OCI-LY1 (cell line): ENCODE measurements at regions not wholly inside any gene's neighbourhood (a gene's known extent, or its start where the extent isn't known, plus 50 kb on each side); places are given as distances from the start of the nearest gene placed in this dataset.
A peak's percentile ranks its signal among the peaks of the same experiment; 100 is the strongest.

Experiments
- H2AFZ ChIP-seq: fragments of 200-600 bp; sonication (generic), shearing (Covaris generic); 2 replicates; pipeline ENCODE4 v1.6.0; 2014; ENCODE audit warnings: antibody characterized with exemption, mild to moderate bottlenecking, low read length
- H3F3A ChIP-seq: fragments of 200-600 bp; sonication (generic), shearing (Covaris generic); 2 replicates; pipeline ENCODE4 v1.6.0; 2014; ENCODE audit warnings: mild to moderate bottlenecking, antibody characterized with exemption, low read length, moderate library complexity; ENCODE audit not compliant: insufficient read depth
- H3K27ac ChIP-seq: fragments of 200-600 bp; sonication (generic); 2 replicates; pipeline ENCODE4 v1.5.1; 2014; ENCODE audit warnings: low read length, mixed run types, mild to moderate bottlenecking, low read depth; ENCODE audit not compliant: poor library complexity, severe bottlenecking
- H3K27me3 ChIP-seq: fragments of 200-600 bp; sonication (generic); 2 replicates; pipeline ENCODE4 v1.6.0; 2014; ENCODE audit warnings: antibody characterized with exemption, mild to moderate bottlenecking, low read length, moderate library complexity; ENCODE audit not compliant: insufficient read depth
- H3K36me3 ChIP-seq: fragments of 200-600 bp; sonication (generic); 2 replicates; pipeline ENCODE4 v1.6.1; 2014; ENCODE audit warnings: mild to moderate bottlenecking, antibody characterized with exemption, low read length, moderate library complexity, mixed read lengths; ENCODE audit not compliant: insufficient read depth
- H3K4me1 ChIP-seq: fragments of 200-600 bp; sonication (generic); 2 replicates; pipeline ENCODE4 v1.5.1; 2014; ENCODE audit warnings: mild to moderate bottlenecking, low read length, moderate library complexity; ENCODE audit not compliant: insufficient read depth, severe bottlenecking
- H3K4me2 ChIP-seq: fragments of 200-600 bp; sonication (generic), shearing (Covaris generic); 2 replicates; pipeline ENCODE4 v1.6.1; 2014; ENCODE audit warnings: low read length
- H3K4me3 ChIP-seq: fragments of 200-600 bp; sonication (generic); 2 replicates; pipeline ENCODE4 v1.5.1; 2014; ENCODE audit warnings: low read length, low read depth, mild to moderate bottlenecking, mixed read lengths; ENCODE audit not compliant: poor library complexity, severe bottlenecking
- H3K79me2 ChIP-seq: fragments of 200-600 bp; shearing (Covaris generic); 2 replicates; pipeline ENCODE4 v1.6.1; 2016; ENCODE audit warnings: mixed run types, low read length, mixed read lengths; ENCODE audit not compliant: insufficient read depth
- H3K9ac ChIP-seq: fragments of 200-600 bp; sonication (generic), shearing (Covaris generic); 2 replicates; pipeline ENCODE4 v1.6.1; 2014; ENCODE audit warnings: mild to moderate bottlenecking, low read length, mixed read lengths
- H3K9me2 ChIP-seq: fragments of 200-600 bp; sonication (generic), shearing (Covaris generic); 2 replicates; pipeline ENCODE4 v1.6.1; 2014; ENCODE audit warnings: low read depth, mild to moderate bottlenecking, low read length, mixed read lengths
- H3K9me3 ChIP-seq: fragments of 200-600 bp; shearing (Covaris generic); 2 replicates; pipeline ENCODE4 v1.6.1; 2014; ENCODE audit warnings: low read length, mixed read lengths
- H4K20me1 ChIP-seq: fragments of 200-600 bp; sonication (generic), shearing (Covaris generic); 2 replicates; pipeline ENCODE4 v1.6.0; 2016; ENCODE audit warnings: mild to moderate bottlenecking, low read length; ENCODE audit not compliant: insufficient read depth
- EZH2 ChIP-seq: fragments of 200-600 bp; sonication (generic), shearing (Covaris generic); IDR thresholded peaks from 2 replicates; pipeline ENCODE4 v1.8.0; 2017; ENCODE audit warnings: borderline replicate concordance, mixed run types, mild to moderate bottlenecking, antibody characterized with exemption, low read length, moderate library complexity, mixed read lengths
- TF ChIP-seq, protein P1 (sequence below): fragments of 200-600 bp; sonication (generic), shearing (Covaris generic); IDR thresholded peaks from 2 replicates; pipeline ENCODE4 v1.5.1; 2017; ENCODE audit warnings: mild to moderate bottlenecking, antibody characterized with exemption, low read length, moderate library complexity, mixed read lengths

DNA sequence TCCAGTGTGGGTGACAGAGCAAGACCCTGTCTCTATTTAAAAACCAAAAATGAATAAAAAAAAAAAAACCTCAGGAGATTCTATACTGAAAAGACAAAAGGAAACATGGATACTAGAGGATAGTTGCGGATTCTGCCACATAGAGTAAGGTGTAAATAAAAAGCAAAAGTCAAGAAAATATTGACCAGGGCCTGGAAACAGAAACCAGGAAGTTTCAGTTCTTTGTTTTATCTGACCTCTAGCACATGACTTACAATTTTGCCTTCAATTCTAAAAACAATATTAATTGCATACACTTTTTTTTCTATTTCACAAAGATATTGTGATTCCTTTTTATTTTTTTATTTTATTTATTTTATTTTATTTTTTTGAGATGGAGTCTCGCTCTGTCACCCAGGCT lies 96.2 kb upstream of the NMUR2 start:
- H3K79me2 ChIP-seq = no peaks in the 10 kb centered on the region
- H3K27ac ChIP-seq = no peak overlapping the region
- no peaks in the 10 kb centered on the region for H3F3A ChIP-seq
- H3K27me3 ChIP-seq = no peaks in the 10 kb centered on the region
- H3K4me2 ChIP-seq = no peak overlapping the region
- no peak overlapping the region for H3K9ac ChIP-seq
- H3K4me1 ChIP-seq = no peaks in the 10 kb centered on the region
- H3K9me2 ChIP-seq = no peaks in the 10 kb centered on the region
- H2AFZ ChIP-seq = no peak overlapping the region
- no peaks in the 10 kb centered on the region for H3K9me3 ChIP-seq
- H4K20me1 ChIP-seq = no peaks in the 10 kb centered on the region
- TF ChIP-seq, protein P1, sequence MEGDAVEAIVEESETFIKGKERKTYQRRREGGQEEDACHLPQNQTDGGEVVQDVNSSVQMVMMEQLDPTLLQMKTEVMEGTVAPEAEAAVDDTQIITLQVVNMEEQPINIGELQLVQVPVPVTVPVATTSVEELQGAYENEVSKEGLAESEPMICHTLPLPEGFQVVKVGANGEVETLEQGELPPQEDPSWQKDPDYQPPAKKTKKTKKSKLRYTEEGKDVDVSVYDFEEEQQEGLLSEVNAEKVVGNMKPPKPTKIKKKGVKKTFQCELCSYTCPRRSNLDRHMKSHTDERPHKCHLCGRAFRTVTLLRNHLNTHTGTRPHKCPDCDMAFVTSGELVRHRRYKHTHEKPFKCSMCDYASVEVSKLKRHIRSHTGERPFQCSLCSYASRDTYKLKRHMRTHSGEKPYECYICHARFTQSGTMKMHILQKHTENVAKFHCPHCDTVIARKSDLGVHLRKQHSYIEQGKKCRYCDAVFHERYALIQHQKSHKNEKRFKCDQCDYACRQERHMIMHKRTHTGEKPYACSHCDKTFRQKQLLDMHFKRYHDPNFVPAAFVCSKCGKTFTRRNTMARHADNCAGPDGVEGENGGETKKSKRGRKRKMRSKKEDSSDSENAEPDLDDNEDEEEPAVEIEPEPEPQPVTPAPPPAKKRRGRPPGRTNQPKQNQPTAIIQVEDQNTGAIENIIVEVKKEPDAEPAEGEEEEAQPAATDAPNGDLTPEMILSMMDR = no peak
- no peak for TF ChIP-seq EZH2
- no peak overlapping the region for H3K4me3 ChIP-seq
- H3K36me3 ChIP-seq = no peaks in the 10 kb centered on the region

DNA sequence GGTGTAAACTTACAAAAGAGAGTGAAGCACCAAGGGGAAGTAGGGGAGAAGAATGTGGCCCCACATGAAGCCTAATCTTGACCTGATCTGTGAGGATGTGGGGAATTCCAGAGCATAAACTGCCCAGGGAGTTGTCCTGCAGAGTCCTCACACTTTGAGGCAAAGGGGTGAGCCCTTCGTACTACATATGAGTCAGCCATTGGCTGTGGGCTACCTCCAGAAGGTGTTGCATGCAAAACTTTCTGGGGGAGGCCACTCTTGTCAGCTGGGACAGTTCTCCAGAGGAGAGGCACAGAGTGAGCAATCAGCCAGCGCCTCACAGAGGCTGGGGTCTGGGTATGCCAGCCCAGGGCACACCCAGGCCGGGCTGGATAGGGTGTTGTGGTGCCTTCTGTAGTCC lies 98.1 kb upstream of the NMUR2 start:
- Histone ChIP-seq H3K9me2 (no peaks in the 10 kb centered on the region), H3K36me3 (no peaks in the 10 kb centered on the region), H3K4me2 (no peak overlapping the region), H3F3A (no peaks in the 10 kb centered on the region), H3K79me2 (no peaks in the 10 kb centered on the region), H3K4me3 (no peak overlapping the region), H2AFZ (no peak overlapping the region), H3K9me3 (no peaks in the 10 kb centered on the region), H3K27ac (no peak overlapping the region), H3K27me3 (no peaks in the 10 kb centered on the region), H4K20me1 (no peaks in the 10 kb centered on the region), H3K4me1 (no peaks in the 10 kb centered on the region), H3K9ac (no peak overlapping the region)
- TF ChIP-seq EZH2 = no peak
- TF ChIP-seq, protein P1 = no peak

DNA sequence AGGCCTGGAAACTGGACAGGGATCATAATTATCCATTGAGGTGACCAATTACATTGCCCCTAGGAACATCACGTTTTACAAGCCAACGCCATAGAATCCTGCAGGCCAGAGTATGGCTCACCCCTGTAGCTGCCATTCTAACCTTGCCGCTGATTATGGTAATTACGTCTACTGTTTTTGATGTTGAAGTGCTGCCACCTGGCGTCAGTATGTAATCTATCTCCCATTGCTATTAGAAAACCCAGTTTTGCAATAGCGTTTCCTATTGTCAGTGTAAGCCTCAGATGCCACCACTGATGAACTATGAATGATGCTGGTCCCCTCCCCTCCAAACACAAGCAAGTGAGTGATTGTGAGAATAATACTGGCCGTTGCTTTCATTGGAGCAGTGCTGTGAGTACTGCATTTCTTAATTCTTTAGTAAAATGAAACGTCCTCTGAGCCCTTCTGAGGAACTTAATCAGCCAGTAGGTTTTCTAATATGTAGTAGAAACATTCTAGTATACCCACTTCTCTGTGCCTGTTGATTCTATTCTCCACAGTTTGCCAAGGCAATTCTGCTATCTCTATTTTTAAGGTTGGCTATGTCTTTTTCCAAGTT lies 100.5 kb upstream of the NMUR2 start:
- H3K36me3 ChIP-seq = no peaks in the 10 kb centered on the region
- TF ChIP-seq, protein P1 = peak; percentile 71
- no peak for TF ChIP-seq EZH2
- H3K9me3 ChIP-seq = no peaks in the 10 kb centered on the region
- no peak overlapping the region for H2AFZ ChIP-seq
- no peak overlapping the region for H3K4me2 ChIP-seq
- no peaks in the 10 kb centered on the region for H3K27me3 ChIP-seq
- H3K27ac ChIP-seq = no peak overlapping the region
- H3K4me3 ChIP-seq = no peak overlapping the region
- H3K79me2 ChIP-seq = no peaks in the 10 kb centered on the region
- H3F3A ChIP-seq = no peaks in the 10 kb centered on the region
- H4K20me1 ChIP-seq = no peaks in the 10 kb centered on the region
- H3K9ac ChIP-seq = no peak overlapping the region
- H3K4me1 ChIP-seq = no peaks in the 10 kb centered on the region
- H3K9me2 ChIP-seq = no peaks in the 10 kb centered on the region
